SK-N-MC (cell line): ENCODE measurements at regions not wholly inside any gene's neighbourhood (a gene's known extent, or its start where the extent isn't known, plus 50 kb on each side); places are given as distances from the start of the nearest gene placed in this dataset.

ENCODE experiments used
- EZH2 ChIP-seq: fragments of 200-600 bp; sonication (generic); IDR thresholded peaks from one replicate; pipeline ENCODE4 v1.6.1; 2017; ENCODE audit warnings: antibody characterized with exemption
- FOXP2 ChIP-seq: optimal IDR thresholded peaks from 2 replicates; pipeline ENCODE3; 2011; ENCODE audit warnings: mild to moderate bottlenecking, moderate library complexity; ENCODE audit not compliant: insufficient read depth; ENCODE audit errors: extremely low read length, control extremely low read depth
- POLR2AphosphoS5 ChIP-seq: IDR thresholded peaks from 2 replicates; pipeline ENCODE4 v1.6.1; 2012; ENCODE audit warnings: mild to moderate bottlenecking, low read depth, low read length, borderline replicate concordance

DNA sequence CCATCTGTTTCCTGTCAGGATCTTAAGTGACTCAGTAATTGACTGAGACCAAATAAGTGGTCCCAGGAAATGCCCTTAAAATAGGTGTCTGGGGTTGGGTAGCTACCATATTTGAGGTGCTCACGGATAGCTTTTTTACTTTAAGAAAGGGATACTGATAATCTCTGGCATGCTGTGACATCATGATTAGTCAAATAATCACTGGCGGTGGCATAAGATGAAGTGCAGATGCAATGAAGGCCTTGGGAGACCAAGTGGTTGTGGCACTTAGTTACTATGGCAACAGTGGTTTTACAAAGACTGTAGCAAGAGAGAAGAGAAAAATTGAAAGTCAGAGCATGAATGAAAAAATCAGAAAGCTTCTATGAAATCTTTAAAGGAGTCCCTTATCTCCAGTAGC lies 114.5 kb upstream of the SLIT2 start:
- TF ChIP-seq POLR2AphosphoS5 (no peak), EZH2 (no peak), FOXP2 (no peak)
